GM10248 (cell line): ENCODE measurements at regions not wholly inside any gene's neighbourhood (a gene's known extent, or its start where the extent isn't known, plus 50 kb on each side); places are given as distances from the start of the nearest gene placed in this dataset.

Experiments
- CTCF ChIA-PET: fragments of 300-600 bp; sonication (Branson Sonifier 250); formaldehyde crosslinking; extraction: SDS; loops from one replicate; lab custom pipeline; 2021; ENCODE audit warnings: antibody characterized with exemption; lab: Yijun Ruan, JAX
- POLR2A ChIA-PET: fragments of 350-650 bp; sonication (Branson Sonifier 250); formaldehyde crosslinking; extraction: SDS; loops from one replicate; lab custom pipeline; 2020; ENCODE audit warnings: antibody characterized with exemption; lab: Yijun Ruan, JAX
- DNase-seq: peaks from one replicate; pipeline ENCODE4 v3.0.0; 2012; ENCODE audit errors: extremely low spot score
- CTCF ChIP-seq: IDR thresholded peaks from 2 replicates; pipeline ENCODE4 v1.5.1; 2012; ENCODE audit warnings: mild to moderate bottlenecking, low read depth; ENCODE audit errors: extremely low read depth, missing control alignments, control extremely low read depth

- no peak for DNase-seq
- ChIA-PET POLR2A (no interaction called here), CTCF (no interaction called here)
- no peak for TF ChIP-seq CTCF
Observed at GRCh38 chr14:101048766-101049165, 145.2 kb upstream of the RTL1 start.

GRCh38 chr14:101049511-101049910, 146.0 kb upstream of the RTL1 start:
- CTCF ChIA-PET: no interaction called here

GRCh38 chr14:101049942-101050341, 146.4 kb upstream of the RTL1 start:
- DNase-seq: no peak
- ChIA-PET CTCF (no interaction called here), POLR2A (no interaction called here)
- no peak for TF ChIP-seq CTCF

More at GRCh38 chr14:101049511-101049910, 146.0 kb upstream of the RTL1 start:
- POLR2A ChIA-PET: no interaction called here
- DNase-seq: no peak
- no peak for TF ChIP-seq CTCF

- TF ChIP-seq CTCF: no peak
- POLR2A ChIA-PET: no interaction called here
- CTCF ChIA-PET: no interaction called here
- no peak for DNase-seq
Observed at GRCh38 chr14:101050901-101051490, 147.5 kb upstream of the RTL1 start.

GRCh38 chr14:101054671-101055070, 151.1 kb upstream of the RTL1 start:
- ChIA-PET POLR2A (no interaction called here), CTCF (no interaction called here)
- no peak for TF ChIP-seq CTCF
- no peak for DNase-seq

- DNase-seq: no peak
- TF ChIP-seq CTCF: no peak
- ChIA-PET CTCF (no interaction called here), POLR2A (no interaction called here)
Observed at GRCh38 chr14:101055106-101055662, 151.7 kb upstream of the RTL1 start.
